T-helper 1 cell treated with Interleukin-12 subunit alpha and Interleukin-12 subunit beta and Interleukin-4 antibody, amounts not matched to agents 30 μg/mL and 1 μg/mL, for 36 hours (primary cell): ENCODE measurements at regions not wholly inside any gene's neighbourhood (a gene's known extent, or its start where the extent isn't known, plus 50 kb on each side); places are given as distances from the start of the nearest gene placed in this dataset.
"Not testable (repeated sequence)": the region's sequence is repeated elsewhere in the genome, so short reads cannot be mapped to it uniquely, and the experiment has no call there.

Experiments used
- H3K27ac Mint-ChIP-seq: one replicate; pipeline ENCODE4 v1.8.0; 2021; ENCODE audit warnings: mild to moderate bottlenecking, mixed read lengths
- H3K27me3 Mint-ChIP-seq: one replicate; pipeline ENCODE4 v1.8.0; 2021; ENCODE audit warnings: low read depth, mixed read lengths
- H3K36me3 Mint-ChIP-seq: one replicate; pipeline ENCODE4 v1.8.0; 2021; ENCODE audit warnings: low read depth, mixed read lengths
- H3K4me1 Mint-ChIP-seq: one replicate; pipeline ENCODE4 v1.8.0; 2021; ENCODE audit warnings: low read depth, mixed read lengths
- H3K4me3 Mint-ChIP-seq: one replicate; pipeline ENCODE4 v1.8.0; 2021; ENCODE audit warnings: mild to moderate bottlenecking, moderate library complexity, mixed read lengths
- H3K9me3 Mint-ChIP-seq: one replicate; pipeline ENCODE4 v1.8.0; 2021; ENCODE audit warnings: mixed read lengths

GRCh38 chr12:85603556-85603955, 232.7 kb downstream of the RASSF9 start:
- H3K36me3 Mint-ChIP-seq: no peaks in the 10 kb centered on the region
- no peaks in the 10 kb centered on the region for H3K4me1 Mint-ChIP-seq
- no peak overlapping the region for H3K4me3 Mint-ChIP-seq
- no peaks in the 10 kb centered on the region for H3K9me3 Mint-ChIP-seq
- H3K27me3 Mint-ChIP-seq: no peaks in the 10 kb centered on the region
- no peak overlapping the region for H3K27ac Mint-ChIP-seq

- H3K27ac Mint-ChIP-seq: no peak overlapping the region
- no peaks in the 10 kb centered on the region for H3K27me3 Mint-ChIP-seq
- H3K36me3 Mint-ChIP-seq: no peaks in the 10 kb centered on the region
- H3K9me3 Mint-ChIP-seq: no peaks in the 10 kb centered on the region
- no peak overlapping the region for H3K4me3 Mint-ChIP-seq
- H3K4me1 Mint-ChIP-seq: no peaks in the 10 kb centered on the region
Observed at GRCh38 chr12:85606455-85606854, 229.8 kb downstream of the RASSF9 start.

- no peaks in the 10 kb centered on the region for H3K9me3 Mint-ChIP-seq
- no peak overlapping the region for H3K4me3 Mint-ChIP-seq
- H3K4me1 Mint-ChIP-seq: no peaks in the 10 kb centered on the region
- H3K27me3 Mint-ChIP-seq: no peaks in the 10 kb centered on the region
- H3K36me3 Mint-ChIP-seq: no peaks in the 10 kb centered on the region
- H3K27ac Mint-ChIP-seq: no peak overlapping the region
Observed at GRCh38 chr12:85609778-85610177, 226.4 kb downstream of the RASSF9 start.

- H3K9me3 Mint-ChIP-seq: no peaks in the 10 kb centered on the region
- H3K36me3 Mint-ChIP-seq: no peaks in the 10 kb centered on the region
- no peaks in the 10 kb centered on the region for H3K4me1 Mint-ChIP-seq
- no peak overlapping the region for H3K4me3 Mint-ChIP-seq
- no peaks in the 10 kb centered on the region for H3K27me3 Mint-ChIP-seq
- no peak overlapping the region for H3K27ac Mint-ChIP-seq
Observed at GRCh38 chr12:85610194-85610593, 226.0 kb downstream of the RASSF9 start.

GRCh38 chr12:85616201-85616600, 220.0 kb downstream of the RASSF9 start:
- Mint-ChIP-seq H3K27me3 (no peaks in the 10 kb centered on the region), H3K27ac (no peak overlapping the region), H3K36me3 (no peaks in the 10 kb centered on the region), H3K4me1 (no peaks in the 10 kb centered on the region), H3K9me3 (no peaks in the 10 kb centered on the region), H3K4me3 (no peak overlapping the region)

- Mint-ChIP-seq H3K4me3 (no peak overlapping the region), H3K27ac (no peak overlapping the region), H3K4me1 (no peaks in the 10 kb centered on the region), H3K36me3 (no peaks in the 10 kb centered on the region), H3K27me3 (no peaks in the 10 kb centered on the region), H3K9me3 (no peaks in the 10 kb centered on the region)
Observed at GRCh38 chr12:85617307-85618091, 218.7 kb downstream of the RASSF9 start.

- H3K4me3 Mint-ChIP-seq: no peak overlapping the region
- H3K9me3 Mint-ChIP-seq: no peaks in the 10 kb centered on the region
- H3K36me3 Mint-ChIP-seq: no peaks in the 10 kb centered on the region
- H3K27me3 Mint-ChIP-seq: no peaks in the 10 kb centered on the region
- H3K4me1 Mint-ChIP-seq: no peaks in the 10 kb centered on the region
- H3K27ac Mint-ChIP-seq: no peak overlapping the region
Observed at GRCh38 chr12:85621041-85621440, 215.2 kb downstream of the RASSF9 start.

- no peak overlapping the region for H3K4me3 Mint-ChIP-seq
Observed at GRCh38 chr12:85623763-85624162, 212.4 kb downstream of the RASSF9 start.

GRCh38 chr12:85625467-85625866, 210.7 kb downstream of the RASSF9 start:
- Mint-ChIP-seq H3K36me3 (no peaks in the 10 kb centered on the region), H3K4me3 (no peak overlapping the region), H3K27ac (no peak overlapping the region), H3K4me1 (no peaks in the 10 kb centered on the region), H3K27me3 (no peaks in the 10 kb centered on the region), H3K9me3 (no peaks in the 10 kb centered on the region)

More at GRCh38 chr12:85623763-85624162, 212.4 kb downstream of the RASSF9 start:
- H3K4me1 Mint-ChIP-seq: no peaks in the 10 kb centered on the region
- H3K36me3 Mint-ChIP-seq: no peaks in the 10 kb centered on the region
- no peak overlapping the region for H3K27ac Mint-ChIP-seq
- no peaks in the 10 kb centered on the region for H3K9me3 Mint-ChIP-seq
- H3K27me3 Mint-ChIP-seq: no peaks in the 10 kb centered on the region

- Mint-ChIP-seq H3K9me3 (no peaks in the 10 kb centered on the region), H3K4me3 (no peak overlapping the region), H3K4me1 (no peaks in the 10 kb centered on the region), H3K27me3 (no peaks in the 10 kb centered on the region), H3K36me3 (no peaks in the 10 kb centered on the region), H3K27ac (no peak overlapping the region)
Observed at GRCh38 chr12:85626001-85626783, 210.0 kb downstream of the RASSF9 start.

GRCh38 chr12:85626784-85627171, 209.4 kb downstream of the RASSF9 start:
- Mint-ChIP-seq H3K27me3 (no peaks in the 10 kb centered on the region), H3K27ac (no peak overlapping the region)

GRCh38 chr12:85627584-85627983, 208.6 kb downstream of the RASSF9 start:
- Mint-ChIP-seq H3K36me3 (no peaks in the 10 kb centered on the region), H3K27ac (no peak overlapping the region), H3K4me1 (no peaks in the 10 kb centered on the region), H3K27me3 (no peaks in the 10 kb centered on the region), H3K9me3 (no peaks in the 10 kb centered on the region), H3K4me3 (no peak overlapping the region)

More at GRCh38 chr12:85626784-85627171, 209.4 kb downstream of the RASSF9 start:
- H3K4me3 Mint-ChIP-seq: no peak overlapping the region
- H3K9me3 Mint-ChIP-seq: no peaks in the 10 kb centered on the region
- H3K36me3 Mint-ChIP-seq: no peaks in the 10 kb centered on the region
- H3K4me1 Mint-ChIP-seq: no peaks in the 10 kb centered on the region

- H3K4me3 Mint-ChIP-seq, H3K4me1 Mint-ChIP-seq, H3K9me3 Mint-ChIP-seq, H3K36me3 Mint-ChIP-seq, H3K27me3 Mint-ChIP-seq, H3K27ac Mint-ChIP-seq: not testable (repeated sequence)
Observed at GRCh38 chr12:85628562-85628961, 207.6 kb downstream of the RASSF9 start.

GRCh38 chr12:85630851-85631250, 205.4 kb downstream of the RASSF9 start:
- H3K27me3 Mint-ChIP-seq: no peaks in the 10 kb centered on the region
- no peaks in the 10 kb centered on the region for H3K36me3 Mint-ChIP-seq
- H3K4me3 Mint-ChIP-seq: no peak overlapping the region
- H3K4me1 Mint-ChIP-seq: no peaks in the 10 kb centered on the region
- peaks cover 3% of the 10 kb centered on the region for H3K9me3 Mint-ChIP-seq
- no peak overlapping the region for H3K27ac Mint-ChIP-seq

- no peaks in the 10 kb centered on the region for H3K36me3 Mint-ChIP-seq
- no peak overlapping the region for H3K27ac Mint-ChIP-seq
- peaks cover 3% of the 10 kb centered on the region for H3K9me3 Mint-ChIP-seq
- no peaks in the 10 kb centered on the region for H3K4me1 Mint-ChIP-seq
- H3K27me3 Mint-ChIP-seq: no peaks in the 10 kb centered on the region
- H3K4me3 Mint-ChIP-seq: no peak overlapping the region
Observed at GRCh38 chr12:85632390-85632789, 203.8 kb downstream of the RASSF9 start.
